SH-SY5Y (cell line): ENCODE measurements at regions not wholly inside any gene's neighbourhood (a gene's known extent, or its start where the extent isn't known, plus 50 kb on each side); places are given as distances from the start of the nearest gene placed in this dataset.

Source experiments
- GATA2 ChIP-seq: IDR thresholded peaks from 2 replicates; pipeline ENCODE4 v1.6.1; 2011; ENCODE audit warnings: mild to moderate bottlenecking, low read depth, low read length
- GATA3 ChIP-seq: IDR thresholded peaks from 2 replicates; pipeline ENCODE4 v1.6.1; 2011; ENCODE audit warnings: low read depth, mild to moderate bottlenecking, low read length, moderate library complexity

DNA sequence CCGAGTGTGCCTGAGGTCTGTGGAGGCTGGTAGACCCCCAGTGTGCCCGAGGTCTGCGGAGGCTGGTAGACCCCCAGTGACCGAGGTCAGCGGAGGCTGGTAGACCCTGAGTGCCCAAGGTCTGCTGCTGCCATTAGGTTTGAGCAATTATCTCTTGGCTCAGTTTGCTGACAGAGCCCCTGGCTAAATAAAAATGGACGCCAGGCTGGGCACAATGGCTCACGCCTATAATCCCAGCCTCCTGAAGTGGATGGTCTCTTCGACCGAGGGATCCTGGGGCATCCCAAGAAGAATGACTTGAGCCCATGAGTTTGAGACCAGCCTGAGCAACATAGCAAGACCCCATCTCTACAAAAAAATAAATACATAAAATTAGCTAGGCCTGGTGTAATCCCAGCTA is 98.7 kb upstream of the ZNF469 start:
- TF ChIP-seq GATA3 (no peak), GATA2 (no peak)

DNA sequence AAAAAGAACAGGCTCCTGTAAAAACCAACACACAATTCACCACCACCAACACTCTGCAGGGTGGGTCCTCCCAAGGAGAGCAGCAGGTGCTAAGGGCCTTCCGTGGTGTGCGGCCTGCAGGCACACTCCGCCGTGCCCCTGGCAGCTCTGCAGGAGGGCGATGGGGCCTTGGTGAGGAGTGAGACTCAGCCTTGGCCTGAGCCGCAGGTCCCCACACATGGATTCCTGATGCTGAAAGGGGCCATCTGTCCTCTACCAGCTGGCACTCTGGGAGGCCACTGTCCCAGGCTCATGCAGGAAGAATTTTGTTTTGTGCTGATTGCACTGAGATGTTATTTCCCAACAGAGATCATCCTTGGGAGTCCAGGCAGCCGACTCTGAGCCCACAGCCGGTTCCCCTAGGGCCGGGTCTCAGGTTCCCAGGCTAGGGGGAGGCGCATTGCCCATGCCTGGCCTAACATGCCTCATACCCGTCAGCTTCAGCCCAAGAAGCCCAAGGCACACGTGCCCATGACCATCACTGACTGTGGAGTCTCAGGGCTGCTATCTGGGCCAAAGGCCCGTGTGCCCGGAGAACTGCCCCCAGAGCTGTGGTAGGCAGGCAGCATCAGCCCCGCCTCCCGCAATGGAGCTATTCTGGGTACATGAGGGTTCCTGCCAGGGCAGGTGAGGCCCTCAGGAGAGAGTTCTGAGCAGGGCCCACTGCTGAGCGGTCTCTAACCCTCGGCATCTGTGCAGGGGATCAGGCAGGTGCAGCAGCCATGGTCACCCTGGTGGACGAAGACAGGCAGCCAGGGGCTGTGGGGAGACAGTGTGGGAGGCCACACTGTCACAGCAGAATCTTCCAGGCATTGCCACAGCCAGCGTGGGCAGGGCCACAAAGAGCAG is 97.9 kb upstream of the ZNF469 start:
- TF ChIP-seq GATA3: no peak
- TF ChIP-seq GATA2: no peak

DNA sequence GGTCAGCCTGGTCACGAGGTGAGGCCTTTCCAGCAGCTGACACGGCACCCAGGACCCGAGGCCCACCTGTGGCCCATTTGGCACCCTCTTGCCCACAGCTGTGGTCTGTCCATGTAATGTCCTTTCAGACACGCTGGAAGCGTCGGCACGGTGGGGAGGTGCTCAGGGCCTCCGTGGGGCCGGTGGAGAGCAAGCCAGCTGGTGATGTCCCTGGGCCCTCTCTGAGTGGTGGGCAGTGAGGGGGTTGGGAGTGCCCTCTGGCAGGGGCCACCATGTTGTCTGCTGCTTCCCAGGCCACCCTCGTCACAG is 97.3 kb upstream of the ZNF469 start:
- TF ChIP-seq GATA2 (no peak), GATA3 (no peak)

DNA sequence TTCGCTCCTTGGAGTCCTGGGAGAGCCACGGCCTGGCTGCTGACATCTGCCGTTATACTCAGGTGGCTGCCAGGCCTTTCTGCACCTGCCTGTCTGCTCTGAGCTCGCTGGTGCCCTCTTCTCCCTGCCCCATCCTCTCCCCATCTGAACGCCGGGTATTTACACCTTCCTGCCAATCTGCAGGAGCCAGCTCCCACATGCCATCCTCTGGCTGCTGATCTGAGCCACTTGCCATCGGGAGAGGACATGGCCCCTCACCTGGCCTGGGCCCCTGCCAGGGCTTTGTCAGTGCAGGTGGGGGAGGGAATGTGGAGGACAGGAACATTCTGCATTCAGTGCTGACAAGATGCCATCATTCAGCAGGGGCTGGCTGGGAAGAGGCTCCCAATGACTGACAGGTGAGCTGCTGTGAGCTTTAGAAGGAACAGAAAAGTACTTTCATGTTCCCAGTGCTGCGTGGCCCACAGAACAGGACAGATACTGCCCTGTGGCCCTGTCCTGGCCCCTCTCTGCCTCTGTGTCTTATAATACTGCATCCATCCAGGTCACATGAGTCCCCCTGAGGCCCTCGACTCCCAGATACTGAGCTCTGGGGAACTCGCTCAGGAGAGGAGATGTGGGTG is 96.3 kb upstream of the ZNF469 start:
- TF ChIP-seq GATA3 (no peak), GATA2 (no peak)

DNA sequence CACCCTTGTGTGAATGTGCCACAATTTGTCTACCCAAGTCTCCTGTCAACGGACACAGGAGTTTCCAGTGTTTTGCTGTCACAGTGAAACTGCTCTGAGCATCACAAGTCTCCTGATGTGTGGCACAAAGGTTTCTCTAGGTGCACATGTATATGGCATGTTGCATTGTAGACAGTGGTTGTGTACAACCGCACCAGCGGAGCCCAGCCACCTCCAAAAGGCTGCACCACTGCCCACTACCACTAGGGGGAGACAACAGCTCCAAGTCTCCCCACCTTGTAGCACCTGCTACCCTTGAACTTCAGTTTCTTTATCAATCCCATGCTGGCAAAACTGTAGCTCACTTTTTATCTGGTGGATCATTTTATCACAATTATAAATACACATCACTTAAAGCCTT is 95.5 kb upstream of the ZNF469 start:
- no peak for TF ChIP-seq GATA3
- no peak for TF ChIP-seq GATA2

DNA sequence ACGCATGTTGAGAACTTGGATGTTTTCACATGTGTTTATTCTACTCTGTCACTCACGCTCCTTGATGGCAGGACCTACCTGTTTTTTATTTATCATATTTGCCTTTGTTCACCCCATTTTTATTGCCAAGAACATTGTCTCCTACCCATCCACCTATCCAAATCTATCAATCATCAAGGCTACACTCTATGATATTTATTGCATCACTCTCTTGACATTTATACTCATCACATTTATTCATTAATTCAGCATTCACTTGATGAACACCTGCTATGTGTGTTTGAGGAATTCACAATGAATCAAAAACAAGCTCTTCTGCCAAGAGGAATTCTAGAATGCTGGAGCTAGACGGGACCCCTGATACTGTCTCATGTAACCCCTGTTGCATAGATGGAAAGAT is 94.5 kb upstream of the ZNF469 start:
- TF ChIP-seq GATA2 (no peak), GATA3 (no peak)

DNA sequence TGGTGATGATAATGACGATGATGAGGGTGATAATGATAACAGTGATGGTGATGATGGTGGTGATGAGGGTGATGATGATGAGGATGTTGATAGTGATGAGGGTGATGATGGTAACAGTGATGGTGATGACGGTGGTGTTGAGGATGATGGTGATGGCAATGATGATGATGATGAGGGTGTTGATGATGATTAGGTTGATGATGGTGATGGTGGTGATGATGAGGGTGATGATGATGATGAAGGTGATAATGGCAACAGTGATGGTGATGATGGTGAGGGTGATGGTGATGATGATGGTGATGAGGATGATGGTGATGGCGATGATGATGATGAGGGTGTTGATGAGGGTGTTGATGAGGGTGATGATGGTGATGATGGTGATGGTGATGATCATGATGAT is 93.8 kb upstream of the ZNF469 start:
- TF ChIP-seq GATA3 (no peak), GATA2 (no peak)

DNA sequence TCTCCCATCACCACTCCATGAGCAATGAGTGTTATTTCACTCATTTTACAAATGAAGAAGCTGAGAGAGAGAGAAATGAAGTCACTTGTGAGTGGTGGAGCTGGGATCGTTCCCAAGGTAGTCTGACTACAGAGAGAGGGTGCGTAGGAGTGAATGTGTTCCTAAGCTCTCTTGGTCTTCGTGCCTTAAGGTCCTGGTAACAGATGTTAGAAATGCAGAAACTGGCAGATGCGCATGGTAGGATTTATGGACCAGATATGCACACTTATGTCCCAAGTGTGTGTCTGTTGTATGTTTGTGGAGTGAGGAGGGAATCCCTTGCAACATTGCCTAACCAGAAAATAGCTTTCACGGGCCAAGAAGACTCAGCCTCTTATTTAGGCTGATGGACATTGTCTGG is 93.2 kb upstream of the ZNF469 start:
- TF ChIP-seq GATA3 (no peak), GATA2 (no peak)

DNA sequence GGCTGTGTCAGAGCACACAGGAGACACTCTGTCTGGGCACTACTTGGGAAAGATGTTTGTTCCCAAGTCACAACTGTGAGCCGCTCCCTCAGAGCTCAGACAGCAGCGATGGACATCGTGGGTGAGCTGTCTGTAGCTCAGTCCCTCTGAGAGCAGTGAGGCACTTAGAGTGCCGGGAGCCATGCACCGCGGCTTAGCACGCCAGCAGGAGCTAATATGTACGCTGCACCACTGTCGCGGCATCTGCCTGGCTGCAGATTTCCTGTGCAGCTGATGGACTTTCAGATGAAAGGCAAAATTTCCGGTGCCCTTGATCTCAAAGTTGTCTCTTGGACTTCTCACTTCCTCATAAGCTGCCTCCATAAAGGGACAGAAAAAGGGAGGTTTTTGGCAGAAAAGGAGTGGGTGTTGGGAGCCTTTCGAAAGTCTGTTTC is 92.8 kb upstream of the ZNF469 start:
- TF ChIP-seq GATA2 (no peak), GATA3 (no peak)

DNA sequence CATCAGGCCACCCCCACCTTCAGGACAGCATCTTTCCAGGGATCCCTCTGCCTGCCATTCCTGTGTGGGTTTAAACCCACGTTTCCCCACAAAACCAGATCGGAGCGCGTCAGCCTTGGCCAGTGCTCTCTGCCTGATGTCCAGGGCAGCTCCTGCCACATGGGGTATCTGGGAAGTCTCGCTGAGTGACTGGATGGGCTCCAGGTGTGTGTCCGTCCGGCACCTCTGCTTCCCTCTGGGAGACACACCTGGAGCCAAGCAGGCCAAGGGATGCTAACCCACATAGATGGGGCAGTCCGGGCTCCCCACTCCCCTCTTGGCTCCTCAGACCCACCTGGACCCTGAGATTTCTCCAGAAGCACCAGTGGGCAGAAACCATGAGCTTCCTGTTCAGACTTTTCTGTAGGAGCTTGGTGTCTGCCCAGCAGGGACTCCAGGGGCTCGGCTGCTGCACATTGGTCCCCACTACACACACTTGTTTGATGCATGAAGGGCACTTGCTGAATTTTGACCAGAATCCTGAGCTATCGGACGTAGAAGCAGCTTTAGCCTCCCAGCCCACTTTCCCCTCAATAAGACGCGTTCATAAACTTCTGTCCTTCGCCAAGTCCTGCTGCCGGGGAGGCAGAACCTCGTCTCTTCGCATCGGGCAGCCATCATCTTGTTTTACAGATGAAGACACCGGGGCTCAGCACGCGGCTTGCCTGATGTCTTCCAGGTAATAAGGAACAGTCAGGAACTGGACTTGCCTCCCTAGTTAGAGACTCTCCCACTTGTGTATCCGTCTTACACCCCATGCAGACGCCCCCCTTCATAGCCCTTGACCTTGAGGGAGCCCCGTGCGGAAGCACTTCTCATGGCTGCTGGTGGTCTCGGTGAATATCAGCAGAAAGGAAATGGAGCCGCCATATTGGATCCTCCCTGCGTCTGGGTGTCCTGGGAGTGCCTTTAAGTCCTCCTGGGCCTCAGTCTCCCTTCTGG is 91.6 kb upstream of the ZNF469 start:
- TF ChIP-seq GATA3: no peak
- TF ChIP-seq GATA2: no peak

DNA sequence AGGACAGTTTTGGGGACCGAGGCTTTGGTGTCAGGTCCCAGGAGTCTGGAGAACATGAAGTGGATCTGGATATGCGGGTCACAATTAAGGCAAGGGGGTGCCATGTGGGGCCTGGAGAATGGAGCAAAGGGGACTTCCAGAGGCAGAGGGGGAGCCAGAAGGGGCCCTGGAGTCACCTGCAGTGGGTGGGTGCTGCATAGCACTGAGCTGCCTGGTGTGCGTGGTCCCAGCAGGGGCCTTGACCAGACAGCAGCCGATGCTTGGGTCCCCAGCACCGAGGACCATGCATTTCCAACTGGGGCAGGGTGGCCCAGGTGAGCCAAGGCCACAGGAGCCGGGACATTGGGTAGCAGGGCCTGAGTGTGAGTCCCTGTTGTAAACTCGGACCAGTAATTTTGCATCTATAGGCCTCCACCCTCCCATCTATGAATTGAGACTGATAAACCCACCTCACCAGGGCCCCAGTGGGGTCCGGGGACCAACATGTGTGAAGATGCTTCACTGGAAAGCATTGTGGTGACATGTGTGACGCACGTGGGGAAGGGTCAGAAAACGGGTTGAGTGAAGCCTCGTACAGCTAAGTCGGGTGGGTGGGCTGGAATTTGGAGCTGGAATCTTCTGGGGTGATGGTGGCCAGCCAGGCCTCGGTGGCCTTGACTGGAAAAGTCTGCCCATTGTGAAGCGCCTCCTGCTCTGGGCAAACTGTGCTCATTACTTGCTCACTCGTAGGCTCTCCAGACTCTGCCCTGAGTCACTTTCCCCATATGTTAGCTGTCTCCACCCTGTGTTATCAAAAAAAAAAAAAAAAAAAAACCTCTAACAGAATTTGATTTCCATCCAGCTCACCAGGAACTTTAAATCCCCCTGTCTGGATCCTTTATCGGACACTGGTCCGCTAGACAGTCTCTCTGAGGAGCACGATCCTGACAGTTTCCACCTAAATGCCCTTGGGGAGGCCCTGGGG is 90.5 kb upstream of the ZNF469 start:
- no peak for TF ChIP-seq GATA2
- TF ChIP-seq GATA3: no peak

DNA sequence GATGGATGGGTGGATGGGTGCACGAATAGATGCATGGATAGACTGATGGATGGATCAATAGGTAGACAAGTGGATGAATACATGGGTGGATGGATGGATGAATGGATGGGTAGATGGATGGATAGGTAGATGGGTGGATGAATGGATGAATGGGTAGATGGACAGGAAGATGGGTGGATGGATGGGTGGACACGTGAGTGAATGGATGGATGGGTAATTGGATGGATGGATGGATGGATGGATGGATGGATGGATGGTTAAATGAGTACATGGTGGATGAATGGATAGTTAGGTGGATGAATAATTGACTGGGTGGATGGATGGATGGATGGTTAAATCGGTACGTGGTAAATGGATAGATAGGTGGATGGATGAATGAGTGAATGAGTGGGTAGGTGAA is 89.7 kb upstream of the ZNF469 start:
- TF ChIP-seq GATA2: no peak

DNA sequence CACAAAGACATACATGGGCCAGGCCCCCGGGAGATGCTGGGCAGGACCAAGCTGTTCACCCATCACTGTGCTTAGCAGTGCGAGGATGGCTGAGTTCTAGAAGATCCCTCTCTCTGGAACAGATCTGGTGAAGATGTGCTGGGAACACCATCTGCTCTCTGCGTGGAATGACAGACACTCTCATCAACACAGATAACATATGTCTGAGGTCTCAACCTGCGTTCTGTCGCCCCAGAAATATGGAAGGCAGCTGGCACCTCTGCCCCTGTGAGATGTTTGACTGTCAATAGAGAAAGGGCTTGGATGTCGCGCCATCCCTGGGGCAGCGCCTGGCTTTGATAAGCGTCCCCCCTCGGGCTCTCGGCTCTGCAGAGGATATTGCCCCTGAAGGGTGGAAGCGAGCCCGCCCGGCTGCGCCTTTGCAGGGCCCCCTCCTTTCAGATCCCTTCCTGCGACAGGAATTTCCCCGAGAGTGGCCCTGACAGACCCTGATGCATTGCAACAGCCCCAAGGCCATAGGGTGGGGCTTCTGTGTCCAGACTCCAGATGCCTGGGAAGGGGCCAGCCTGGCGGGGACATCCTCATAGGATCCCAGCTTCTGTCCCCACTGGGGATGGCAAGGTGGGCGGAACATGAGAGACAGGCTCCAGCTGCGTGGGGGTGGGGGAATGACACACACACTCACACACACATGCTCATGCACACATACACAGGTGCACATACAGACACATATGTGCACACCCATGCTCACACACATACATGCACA is 86.9 kb upstream of the ZNF469 start:
- no peak for TF ChIP-seq GATA3
- peak; percentile 71 for TF ChIP-seq GATA2
